ENCODE measurements at regions not wholly inside any gene's neighbourhood (a gene's known extent, or its start where the extent isn't known, plus 50 kb on each side); places are given as distances from the start of the nearest gene placed in this dataset.

DNA sequence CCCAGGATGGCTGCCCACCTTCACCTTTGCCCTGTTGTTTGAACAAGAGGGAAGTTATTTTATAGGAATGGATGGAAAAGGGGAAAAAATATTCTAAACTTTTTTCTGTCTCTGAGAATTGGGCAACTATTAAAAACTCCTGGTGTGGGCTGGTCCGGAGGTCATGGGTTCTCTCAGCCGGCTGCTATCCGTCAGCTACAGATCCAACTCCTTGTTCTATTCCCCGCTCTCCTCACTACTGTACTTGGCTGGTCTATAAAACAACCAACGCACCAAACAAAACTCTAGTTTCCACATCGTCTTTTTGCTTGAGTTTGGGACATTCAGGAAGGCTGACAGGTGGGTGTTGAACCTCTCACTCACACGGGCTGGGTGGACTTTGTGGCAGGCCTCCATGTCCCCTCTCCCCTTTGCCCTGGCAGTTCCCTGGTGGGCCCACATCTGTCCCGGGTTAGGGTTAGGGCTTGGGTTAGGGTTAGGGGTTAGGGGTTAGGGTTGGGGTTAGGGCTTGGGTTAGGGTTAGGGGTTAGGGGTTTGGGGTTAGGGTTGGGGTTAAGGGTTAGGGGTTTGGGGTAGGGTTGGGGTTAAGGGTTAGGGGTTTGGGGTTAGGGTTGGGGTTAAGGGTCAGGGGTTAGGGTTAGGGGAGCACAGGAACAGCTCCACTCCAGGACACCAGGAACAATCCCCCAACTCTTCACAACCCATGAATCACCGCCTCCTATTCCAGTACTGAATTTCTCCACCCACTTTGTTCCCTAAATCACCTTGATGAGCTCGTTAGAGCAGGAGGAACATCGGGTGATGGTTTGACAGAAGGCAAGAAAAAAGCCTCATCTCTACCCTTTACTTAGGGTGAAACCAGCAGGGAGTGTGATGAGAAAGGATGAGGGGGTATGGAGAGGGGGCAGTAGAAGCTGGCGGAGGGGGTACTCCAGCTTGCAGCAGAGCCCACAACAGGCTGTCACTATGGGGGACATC lies 302.1 kb upstream of the IRX4 start:
- Histone ChIP-seq H3K27ac (ENCODE audit: low read length) (no peak overlapping the region), H3K36me3 (ENCODE audit: insufficient read depth, low read depth, low read length) (no peaks in the 10 kb centered on the region), H3K9ac (ENCODE audit: low read depth, low read length) (no peak overlapping the region), H3K4me1 (ENCODE audit: insufficient read depth, low read length) (no peaks in the 10 kb centered on the region), H3K9me3 (ENCODE audit: insufficient read depth, low read depth, low read length) (no peaks in the 10 kb centered on the region), H3K4me3 (ENCODE audit: low read length) (no peak overlapping the region), H3K27me3 (ENCODE audit: insufficient read depth, low read length) (no peaks in the 10 kb centered on the region)

DNA sequence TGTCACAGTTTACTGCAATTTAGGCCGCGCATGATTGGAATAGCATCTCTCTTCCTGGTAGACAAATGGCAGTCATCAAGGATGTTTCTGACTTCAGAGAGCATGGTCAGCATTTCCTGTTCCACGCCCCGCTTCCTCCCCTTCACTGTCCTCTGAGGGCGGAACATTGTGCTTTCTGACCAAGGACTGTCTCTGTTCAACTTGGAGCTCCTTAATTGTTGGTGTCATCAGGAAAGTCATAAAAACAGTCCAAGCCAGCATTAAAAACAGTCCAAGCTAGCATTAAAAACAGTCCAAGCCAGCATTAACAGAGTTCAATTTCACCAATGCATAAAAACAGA lies 301.3 kb upstream of the IRX4 start:
- Histone ChIP-seq H3K9ac (ENCODE audit: low read depth, low read length) (no peak overlapping the region), H3K36me3 (ENCODE audit: insufficient read depth, low read depth, low read length) (no peaks in the 10 kb centered on the region), H3K9me3 (ENCODE audit: insufficient read depth, low read depth, low read length) (no peaks in the 10 kb centered on the region), H3K27ac (ENCODE audit: low read length) (no peak overlapping the region), H3K4me3 (ENCODE audit: low read length) (no peak overlapping the region), H3K27me3 (ENCODE audit: insufficient read depth, low read length) (no peaks in the 10 kb centered on the region), H3K4me1 (ENCODE audit: insufficient read depth, low read length) (no peaks in the 10 kb centered on the region)

DNA sequence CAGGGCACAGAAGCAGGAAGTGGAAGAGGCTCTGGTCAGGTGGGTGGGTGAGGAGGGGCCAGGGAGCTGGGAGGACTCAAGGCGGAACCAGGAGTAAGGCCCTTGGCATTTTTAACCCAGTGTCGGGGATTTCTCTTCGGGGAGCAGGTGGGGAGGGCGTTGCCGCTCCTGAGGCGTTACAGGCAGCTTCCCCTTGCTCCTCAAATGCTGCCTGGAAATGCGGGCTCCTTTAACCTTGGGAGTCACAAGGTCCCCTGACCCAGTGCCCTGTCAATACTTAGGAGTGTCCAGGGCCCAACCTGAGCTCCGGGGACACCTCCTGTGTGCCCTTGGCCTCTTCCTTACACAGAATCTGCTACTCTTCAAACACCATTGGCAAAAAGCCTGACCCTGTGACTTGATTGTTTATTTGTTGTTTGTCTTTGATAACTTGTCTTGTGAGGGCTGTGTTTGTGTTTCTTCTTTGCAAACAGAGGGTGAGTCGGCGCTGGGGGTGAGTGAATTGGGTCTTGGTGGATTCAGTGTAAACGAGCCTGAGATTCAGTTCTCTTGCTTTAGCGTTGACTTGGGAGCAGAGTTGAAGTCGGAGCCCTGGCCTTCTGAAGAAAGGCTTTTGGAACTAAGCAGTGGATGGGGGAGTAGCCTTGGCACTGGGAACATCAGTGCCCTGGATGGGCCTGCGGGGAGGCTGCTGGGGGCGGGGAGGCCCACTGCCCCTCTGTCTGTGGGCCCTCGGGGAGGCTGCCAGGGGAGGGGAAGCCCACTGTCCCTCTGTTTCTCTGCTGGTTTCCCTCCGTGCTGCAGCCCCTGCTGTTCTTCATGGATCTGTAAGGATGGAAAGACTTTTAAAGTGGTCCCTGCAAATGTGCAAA lies 300.7 kb upstream of the IRX4 start:
- Histone ChIP-seq H3K9ac (ENCODE audit: low read depth, low read length) (no peak overlapping the region), H3K4me3 (ENCODE audit: low read length) (no peak overlapping the region), H3K4me1 (ENCODE audit: insufficient read depth, low read length) (no peaks in the 10 kb centered on the region), H3K36me3 (ENCODE audit: insufficient read depth, low read depth, low read length) (no peaks in the 10 kb centered on the region), H3K27ac (ENCODE audit: low read length) (no peak overlapping the region), H3K27me3 (ENCODE audit: insufficient read depth, low read length) (no peaks in the 10 kb centered on the region), H3K9me3 (ENCODE audit: insufficient read depth, low read depth, low read length) (no peaks in the 10 kb centered on the region)

DNA sequence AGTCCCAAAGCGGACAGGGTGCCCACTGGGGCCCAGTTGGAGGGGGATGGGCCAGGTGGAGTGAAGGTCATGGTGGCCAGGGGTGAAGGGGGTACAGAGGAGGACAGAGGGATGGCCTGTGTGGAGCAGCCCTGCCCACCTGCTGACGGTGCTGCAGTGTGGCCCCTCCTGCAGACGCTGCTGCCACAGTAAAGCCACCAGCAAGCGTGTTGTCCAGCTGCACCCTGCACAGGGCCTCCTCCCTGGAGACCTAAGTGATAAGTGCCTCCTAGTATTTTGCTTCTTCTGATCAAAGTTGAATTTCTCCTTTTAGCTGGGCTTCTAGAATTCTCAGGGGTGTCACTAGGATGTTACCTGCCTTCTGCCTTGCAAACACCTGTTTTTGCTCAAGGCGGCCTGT lies 299.3 kb upstream of the IRX4 start:
- Histone ChIP-seq H3K9ac (ENCODE audit: low read depth, low read length) (no peak overlapping the region), H3K4me3 (ENCODE audit: low read length) (no peak overlapping the region), H3K9me3 (ENCODE audit: insufficient read depth, low read depth, low read length) (no peaks in the 10 kb centered on the region), H3K27ac (ENCODE audit: low read length) (no peak overlapping the region), H3K36me3 (ENCODE audit: insufficient read depth, low read depth, low read length) (no peaks in the 10 kb centered on the region), H3K4me1 (ENCODE audit: insufficient read depth, low read length) (no peaks in the 10 kb centered on the region), H3K27me3 (ENCODE audit: insufficient read depth, low read length) (no peaks in the 10 kb centered on the region)

DNA sequence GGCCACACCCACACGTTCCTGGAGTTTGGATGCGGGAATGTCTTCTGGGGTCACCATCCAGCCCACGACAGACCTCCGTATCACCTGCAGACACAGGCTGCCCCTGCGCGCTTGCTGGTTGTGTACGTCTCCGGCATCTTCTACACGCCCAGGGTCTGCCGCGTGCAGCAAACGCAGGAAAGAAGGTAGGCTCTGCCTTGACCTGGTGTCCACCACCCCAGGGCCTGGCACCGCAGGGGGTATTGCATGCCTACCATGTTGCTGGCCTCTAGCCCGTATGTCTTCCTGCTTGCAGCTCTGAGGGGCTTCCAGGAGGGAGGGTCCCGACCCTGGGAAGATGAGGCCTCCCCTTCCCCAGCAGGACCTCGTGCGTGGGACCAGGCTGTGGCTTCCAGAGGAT lies 298.8 kb upstream of the IRX4 start:
- Histone ChIP-seq H3K4me3 (ENCODE audit: low read length) (no peak overlapping the region), H3K9me3 (ENCODE audit: insufficient read depth, low read depth, low read length) (no peaks in the 10 kb centered on the region), H3K9ac (ENCODE audit: low read depth, low read length) (no peak overlapping the region), H3K27me3 (ENCODE audit: insufficient read depth, low read length) (no peaks in the 10 kb centered on the region), H3K4me1 (ENCODE audit: insufficient read depth, low read length) (no peaks in the 10 kb centered on the region), H3K36me3 (ENCODE audit: insufficient read depth, low read depth, low read length) (no peaks in the 10 kb centered on the region), H3K27ac (ENCODE audit: low read length) (no peak overlapping the region)

DNA sequence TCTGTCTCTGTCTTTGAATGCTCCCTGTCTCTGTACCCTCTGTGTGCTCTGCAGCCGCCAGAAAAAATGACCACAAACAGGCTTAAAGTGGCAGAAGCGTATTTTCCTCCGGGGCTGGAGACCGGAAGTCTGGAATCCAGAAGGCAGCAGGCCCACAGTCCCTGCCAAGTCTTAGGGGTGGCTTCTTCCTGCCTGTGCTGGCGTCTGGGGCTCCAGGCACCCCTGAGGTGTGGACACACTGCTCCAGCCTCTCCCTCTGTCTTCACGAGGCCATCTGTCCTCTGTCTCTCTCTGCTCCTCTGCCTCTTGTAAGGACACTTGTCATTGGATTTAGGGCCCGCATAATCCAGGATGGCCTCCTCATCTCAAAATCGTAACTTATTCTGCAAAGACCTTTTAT lies 298.4 kb upstream of the IRX4 start:
- Histone ChIP-seq H3K27ac (ENCODE audit: low read length) (no peak overlapping the region), H3K36me3 (ENCODE audit: insufficient read depth, low read depth, low read length) (no peaks in the 10 kb centered on the region), H3K9ac (ENCODE audit: low read depth, low read length) (no peak overlapping the region), H3K4me1 (ENCODE audit: insufficient read depth, low read length) (no peaks in the 10 kb centered on the region), H3K4me3 (ENCODE audit: low read length) (no peak overlapping the region), H3K9me3 (ENCODE audit: insufficient read depth, low read depth, low read length) (no peaks in the 10 kb centered on the region), H3K27me3 (ENCODE audit: insufficient read depth, low read length) (no peaks in the 10 kb centered on the region)

DNA sequence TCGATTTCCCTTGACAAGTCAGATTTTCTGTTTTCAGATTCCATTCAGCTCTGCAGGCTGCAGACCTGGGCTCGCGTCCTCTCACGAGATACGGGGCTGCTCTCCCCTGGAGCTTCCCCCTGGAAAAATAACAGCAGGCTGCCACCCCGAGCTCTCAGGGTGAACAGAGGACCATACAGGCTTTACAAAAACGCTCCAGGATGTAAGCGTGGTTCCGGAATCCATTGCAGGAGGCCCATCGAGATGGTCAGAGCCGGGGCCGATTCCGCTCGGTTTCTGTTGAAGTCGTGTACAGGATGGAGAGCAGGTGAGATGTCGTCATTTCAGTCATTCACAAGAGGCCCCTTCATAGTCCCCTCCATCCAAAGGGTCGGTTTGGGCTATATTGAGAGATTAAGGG lies 297.7 kb upstream of the IRX4 start:
- no peaks in the 10 kb centered on the region for H3K4me1 ChIP-seq (ENCODE audit: insufficient read depth, low read length)
- H3K27me3 ChIP-seq (ENCODE audit: insufficient read depth, low read length): no peaks in the 10 kb centered on the region
- no peak overlapping the region for H3K9ac ChIP-seq (ENCODE audit: low read depth, low read length)
- H3K9me3 ChIP-seq (ENCODE audit: insufficient read depth, low read depth, low read length): no peaks in the 10 kb centered on the region
- H3K27ac ChIP-seq (ENCODE audit: low read length): no peak overlapping the region
- no peaks in the 10 kb centered on the region for H3K36me3 ChIP-seq (ENCODE audit: insufficient read depth, low read depth, low read length)
- no peak overlapping the region for H3K4me3 ChIP-seq (ENCODE audit: low read length)

DNA sequence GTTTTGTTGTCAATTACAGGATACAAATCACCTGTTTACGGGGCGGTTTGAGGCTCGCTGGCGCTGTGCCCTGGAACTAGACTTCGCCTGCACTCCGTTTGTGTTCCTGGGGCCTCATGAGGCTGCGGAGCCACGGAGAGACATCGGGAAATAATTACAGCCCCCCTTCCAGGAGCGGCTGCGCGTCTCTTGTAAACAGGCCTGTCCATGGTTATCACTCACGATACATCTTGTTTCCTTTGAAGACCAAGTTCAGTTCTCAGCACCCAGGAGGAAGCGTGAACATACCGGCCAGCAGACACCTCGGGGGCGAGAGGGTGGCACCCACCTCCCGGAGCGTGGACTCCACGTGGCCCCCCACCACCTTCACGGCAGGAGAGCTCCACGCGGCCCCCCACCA lies 297.1 kb upstream of the IRX4 start:
- H3K27ac ChIP-seq (ENCODE audit: low read length): no peak overlapping the region
- H3K36me3 ChIP-seq (ENCODE audit: insufficient read depth, low read depth, low read length): no peaks in the 10 kb centered on the region
- H3K9ac ChIP-seq (ENCODE audit: low read depth, low read length): no peak overlapping the region
- H3K27me3 ChIP-seq (ENCODE audit: insufficient read depth, low read length): no peaks in the 10 kb centered on the region
- no peaks in the 10 kb centered on the region for H3K4me1 ChIP-seq (ENCODE audit: insufficient read depth, low read length)
- no peaks in the 10 kb centered on the region for H3K9me3 ChIP-seq (ENCODE audit: insufficient read depth, low read depth, low read length)
- no peak overlapping the region for H3K4me3 ChIP-seq (ENCODE audit: low read length)

DNA sequence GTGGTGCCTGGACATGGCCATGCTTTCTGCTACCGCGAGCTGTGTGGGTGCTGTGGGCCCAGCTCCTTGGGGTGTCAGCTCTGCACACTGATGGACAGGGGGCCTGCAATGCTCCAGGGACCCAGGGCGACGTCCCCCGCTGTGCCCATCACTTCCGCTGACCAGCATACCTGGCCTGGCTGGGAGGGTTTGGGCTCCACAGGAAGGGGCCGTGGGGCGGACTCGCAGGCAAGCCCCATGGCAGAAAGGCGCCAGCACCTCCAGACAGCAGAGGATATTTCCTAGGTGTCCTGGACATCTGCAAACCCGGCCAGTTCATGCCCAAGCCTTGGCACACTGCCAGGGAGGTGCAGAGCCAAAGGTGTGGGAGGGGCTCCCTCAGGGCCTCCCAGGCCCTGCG lies 295.8 kb upstream of the IRX4 start:
- no peak overlapping the region for H3K9ac ChIP-seq (ENCODE audit: low read depth, low read length)
- no peaks in the 10 kb centered on the region for H3K36me3 ChIP-seq (ENCODE audit: insufficient read depth, low read depth, low read length)
- H3K4me1 ChIP-seq (ENCODE audit: insufficient read depth, low read length): no peaks in the 10 kb centered on the region
- H3K27ac ChIP-seq (ENCODE audit: low read length): no peak overlapping the region
- no peak overlapping the region for H3K4me3 ChIP-seq (ENCODE audit: low read length)
- no peaks in the 10 kb centered on the region for H3K27me3 ChIP-seq (ENCODE audit: insufficient read depth, low read length)
- H3K9me3 ChIP-seq (ENCODE audit: insufficient read depth, low read depth, low read length): no peaks in the 10 kb centered on the region

DNA sequence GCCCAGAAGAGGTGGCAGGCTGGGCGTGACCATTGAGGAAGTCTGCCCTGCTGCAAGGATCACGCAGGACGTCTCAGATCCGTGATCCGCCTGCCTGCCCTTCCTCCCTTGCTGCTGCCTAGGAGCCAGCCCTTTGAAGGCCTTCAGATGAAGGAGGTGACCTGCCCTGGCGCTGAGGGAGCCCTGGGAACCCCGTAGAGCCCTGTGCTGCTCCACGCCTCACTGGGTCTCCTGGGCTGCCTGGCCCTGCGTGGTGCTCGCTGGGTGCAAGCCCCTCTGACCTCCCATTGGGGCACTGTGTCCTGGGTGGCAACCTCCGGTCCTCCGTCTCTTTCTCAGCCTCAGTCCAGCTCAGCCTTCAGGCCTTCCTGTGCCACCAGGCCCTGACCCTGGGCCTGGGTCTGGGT lies 295.3 kb upstream of the IRX4 start:
- Histone ChIP-seq H3K9me3 (ENCODE audit: insufficient read depth, low read depth, low read length) (no peaks in the 10 kb centered on the region), H3K36me3 (ENCODE audit: insufficient read depth, low read depth, low read length) (no peaks in the 10 kb centered on the region), H3K27ac (ENCODE audit: low read length) (no peak overlapping the region), H3K4me1 (ENCODE audit: insufficient read depth, low read length) (no peaks in the 10 kb centered on the region), H3K4me3 (ENCODE audit: low read length) (no peak overlapping the region), H3K9ac (ENCODE audit: low read depth, low read length) (no peak overlapping the region), H3K27me3 (ENCODE audit: insufficient read depth, low read length) (no peaks in the 10 kb centered on the region)

DNA sequence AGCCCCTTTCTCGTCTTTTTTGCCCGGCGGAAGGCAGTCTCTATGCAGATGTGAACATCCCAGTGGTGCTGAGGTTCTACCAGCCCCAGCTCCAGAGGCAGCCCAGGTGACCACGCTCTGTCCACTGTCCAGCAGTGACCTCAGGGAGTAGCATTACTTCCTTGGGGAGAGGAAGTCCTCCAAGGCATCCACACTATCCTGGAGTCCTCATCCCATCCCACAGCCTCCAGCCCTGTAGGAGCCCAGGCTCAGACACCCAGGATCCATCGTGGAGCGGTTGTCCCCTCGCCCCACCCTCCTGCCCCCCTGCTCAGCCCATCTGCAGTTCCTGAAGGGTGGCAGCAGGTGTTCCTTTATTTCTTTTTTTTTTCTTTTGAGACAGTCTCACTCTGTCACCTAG lies 294.5 kb upstream of the IRX4 start:
- H3K9ac ChIP-seq (ENCODE audit: low read depth, low read length): no peak overlapping the region
- H3K4me3 ChIP-seq (ENCODE audit: low read length): no peak overlapping the region
- H3K27ac ChIP-seq (ENCODE audit: low read length): no peak overlapping the region
- H3K36me3 ChIP-seq (ENCODE audit: insufficient read depth, low read depth, low read length): no peaks in the 10 kb centered on the region
- H3K9me3 ChIP-seq (ENCODE audit: insufficient read depth, low read depth, low read length): no peaks in the 10 kb centered on the region
- no peaks in the 10 kb centered on the region for H3K4me1 ChIP-seq (ENCODE audit: insufficient read depth, low read length)
- no peaks in the 10 kb centered on the region for H3K27me3 ChIP-seq (ENCODE audit: insufficient read depth, low read length)

DNA sequence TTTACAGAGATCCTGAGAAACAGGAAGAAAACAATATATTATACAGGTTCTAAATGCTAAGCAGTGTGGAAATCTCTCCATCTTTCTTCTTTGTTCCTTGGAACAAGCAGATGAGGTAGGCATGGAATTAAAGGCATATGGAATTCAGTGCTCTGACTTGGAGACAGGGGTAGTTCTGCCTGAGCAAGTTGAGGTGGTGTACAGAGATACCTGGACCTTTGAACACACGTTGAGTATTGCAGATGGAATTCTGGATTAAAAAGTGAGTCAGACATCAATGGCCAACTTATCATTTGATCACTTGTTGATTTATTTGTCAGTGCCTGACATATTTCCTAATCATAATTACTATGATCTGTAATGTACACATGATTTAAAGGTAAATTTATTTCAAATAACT lies 293.9 kb upstream of the IRX4 start:
- no peaks in the 10 kb centered on the region for H3K36me3 ChIP-seq (ENCODE audit: insufficient read depth, low read depth, low read length)
- H3K9ac ChIP-seq (ENCODE audit: low read depth, low read length): no peak overlapping the region
- H3K4me1 ChIP-seq (ENCODE audit: insufficient read depth, low read length): no peaks in the 10 kb centered on the region
- H3K27ac ChIP-seq (ENCODE audit: low read length): no peak overlapping the region
- no peak overlapping the region for H3K4me3 ChIP-seq (ENCODE audit: low read length)
- no peaks in the 10 kb centered on the region for H3K27me3 ChIP-seq (ENCODE audit: insufficient read depth, low read length)
- no peaks in the 10 kb centered on the region for H3K9me3 ChIP-seq (ENCODE audit: insufficient read depth, low read depth, low read length)

All from iPS-20b (cell line).